Neutrophil (primary cell): ENCODE measurements at regions not wholly inside any gene's neighbourhood (a gene's known extent, or its start where the extent isn't known, plus 50 kb on each side); places are given as distances from the start of the nearest gene placed in this dataset.

ENCODE experiments used
- H3K27ac ChIP-seq: fragments of 200-600 bp; sonication (generic); 2 replicates; pipeline ENCODE4 v1.5.1; 2016; ENCODE audit warnings: mild to moderate bottlenecking, moderate library complexity
- H3K27me3 ChIP-seq: fragments of 200-600 bp; sonication (generic); 2 replicates; pipeline ENCODE4 v1.6.0; 2016; ENCODE audit warnings: mild to moderate bottlenecking
- H3K36me3 ChIP-seq: fragments of 200-600 bp; sonication (generic); 2 replicates; pipeline ENCODE4 v1.5.1; 2017
- H3K4me1 ChIP-seq, 2 experiments: fragments of 200-600 bp in 1 of 2; sonication (generic) in 1 of 2; 1 replicate in 1 of 2; 2 replicates in 1 of 2; pipeline versions ENCODE4 v1.5.1 to v1.6.1; 2013 to 2016; ENCODE audit warnings: low read depth in 1 of 2, low read length in 1 of 2, mild to moderate bottlenecking in 1 of 2, moderate library complexity in 1 of 2; ENCODE audit not compliant: control insufficient read depth in 1 of 2, insufficient read depth in 1 of 2
- H3K4me3 ChIP-seq, 2 experiments: fragments of 200-600 bp in 1 of 2; sonication (generic) in 1 of 2; 1 replicate in 1 of 2; 2 replicates in 1 of 2; pipeline ENCODE4 v1.5.1; 2013 to 2016; ENCODE audit warnings: low read depth in 1 of 2, low read length in 1 of 2, mild to moderate bottlenecking in 1 of 2, moderate library complexity in 1 of 2
- H3K9me3 ChIP-seq: fragments of 200-600 bp; sonication (generic); 2 replicates; pipeline ENCODE4 v1.5.1; 2016
- CTCF ChIP-seq: fragments of 200-600 bp; sonication (generic); IDR thresholded peaks from 2 replicates; pipeline ENCODE4 v1.5.1; 2016; ENCODE audit warnings: antibody characterized with exemption

GRCh38 chr5:3331819-3332218, 263.8 kb upstream of the IRX1 start:
- Histone ChIP-seq H3K4me3 (no peak overlapping the region), H3K9me3 (no peaks in the 10 kb centered on the region), H3K27ac (no peak overlapping the region), H3K27me3 (no peaks in the 10 kb centered on the region), H3K4me1 (no peaks in the 10 kb centered on the region), H3K36me3 (no peaks in the 10 kb centered on the region)
- TF ChIP-seq CTCF: no peak

GRCh38 chr5:3330442-3330841, 265.2 kb upstream of the IRX1 start:
- Histone ChIP-seq H3K27ac (no peak overlapping the region), H3K9me3 (no peaks in the 10 kb centered on the region), H3K36me3 (no peaks in the 10 kb centered on the region), H3K4me1 (no peaks in the 10 kb centered on the region), H3K27me3 (no peaks in the 10 kb centered on the region), H3K4me3 (no peak overlapping the region)
- TF ChIP-seq CTCF: no peak

- H3K9me3 ChIP-seq: no peaks in the 10 kb centered on the region
- H3K27me3 ChIP-seq: no peaks in the 10 kb centered on the region
- H3K4me1 ChIP-seq: no peaks in the 10 kb centered on the region
- H3K4me3 ChIP-seq: no peak overlapping the region
- H3K36me3 ChIP-seq: no peaks in the 10 kb centered on the region
- no peak for TF ChIP-seq CTCF
- H3K27ac ChIP-seq: no peak overlapping the region
Observed at GRCh38 chr5:3329427-3329826, 266.2 kb upstream of the IRX1 start.

GRCh38 chr5:3326841-3327232, 268.8 kb upstream of the IRX1 start:
- no peaks in the 10 kb centered on the region for H3K36me3 ChIP-seq
- H3K27me3 ChIP-seq: no peaks in the 10 kb centered on the region
- no peak overlapping the region for H3K4me3 ChIP-seq
- H3K9me3 ChIP-seq: peaks cover 8% of the 10 kb centered on the region
- no peak overlapping the region for H3K27ac ChIP-seq
- no peaks in the 10 kb centered on the region for H3K4me1 ChIP-seq
- TF ChIP-seq CTCF: no peak

GRCh38 chr5:3325972-3326840, 269.4 kb upstream of the IRX1 start:
- no peak overlapping the region for H3K27ac ChIP-seq
- no peaks in the 10 kb centered on the region for H3K4me1 ChIP-seq
- no peaks in the 10 kb centered on the region for H3K27me3 ChIP-seq
- H3K36me3 ChIP-seq: no peaks in the 10 kb centered on the region
- H3K4me3 ChIP-seq: no peak overlapping the region
- TF ChIP-seq CTCF: no peak
- H3K9me3 ChIP-seq: peaks cover 8% of the 10 kb centered on the region
